CD4-positive, alpha-beta T cell (primary cell): ENCODE measurements at regions not wholly inside any gene's neighbourhood (a gene's known extent, or its start where the extent isn't known, plus 50 kb on each side); places are given as distances from the start of the nearest gene placed in this dataset.

Experiments used
- ATAC-seq: fragments of 200-7000 bp; cut with Tn5 transposase; one replicate; pipeline ENCODE4 v1.10.0; 2022; ENCODE audit warnings: mild to moderate bottlenecking; ENCODE audit not compliant: poor library complexity
- CTCF ChIA-PET: fragments of 350-600 bp; sonication (Branson Sonifier 250); formaldehyde crosslinking; loops from one replicate; lab custom pipeline; 2021; ENCODE audit warnings: antibody characterized with exemption, inconsistent platforms; lab: Charles Lee
- POLR2A ChIA-PET: fragments of 350-600 bp; sonication (Branson Sonifier 250); formaldehyde crosslinking; loops from one replicate; lab custom pipeline; 2021; ENCODE audit warnings: antibody characterized with exemption, inconsistent platforms; lab: Charles Lee
- DNase-seq, 14 experiments: peaks; one replicate each; pipeline ENCODE4 v3.0.0-alpha.2; 2013 to 2020; ENCODE audit warnings: mixed read lengths in 2 of 14
- H3K27ac ChIP-seq, 2 donors: one replicate each; pipeline versions ENCODE4 v1.5.1 to v1.7.0; 2013; ENCODE audit warnings: low read length in 2 of 2, low read depth in 1 of 2, mild to moderate bottlenecking in 1 of 2
- H3K27me3 ChIP-seq, 2 experiments: 1 replicate in 1 of 2; 2 replicates in 1 of 2; pipeline versions ENCODE4 v1.6.1 to v1.7.0; 2013; ENCODE audit warnings: low read length in 2 of 2, control low read depth in 1 of 2, mild to moderate bottlenecking in 1 of 2, moderate library complexity in 1 of 2; ENCODE audit not compliant: insufficient read depth in 2 of 2, control insufficient read depth in 1 of 2
- H3K36me3 ChIP-seq: one replicate; pipeline ENCODE4 v1.6.1; 2013; ENCODE audit warnings: low read length, control low read depth; ENCODE audit not compliant: insufficient read depth
- H3K4me1 ChIP-seq: one replicate; pipeline ENCODE4 v1.6.1; 2013; ENCODE audit warnings: low read length, control low read depth; ENCODE audit not compliant: insufficient read depth
- H3K4me3 ChIP-seq: one replicate; pipeline ENCODE4 v1.5.1; 2013; ENCODE audit warnings: mild to moderate bottlenecking, low read length, moderate library complexity
- H3K9me3 ChIP-seq, 2 experiments: 1 replicate in 1 of 2; 2 replicates in 1 of 2; pipeline versions ENCODE4 v1.6.1 to v1.7.0; 2013; ENCODE audit warnings: low read length in 2 of 2, mild to moderate bottlenecking in 2 of 2, control low read depth in 1 of 2, moderate library complexity in 1 of 2; ENCODE audit not compliant: control insufficient read depth in 1 of 2, insufficient read depth in 1 of 2
- H3K27ac Mint-ChIP-seq: one replicate; pipeline ENCODE4 v1.8.0; 2020; ENCODE audit warnings: mixed read lengths
- H3K27me3 Mint-ChIP-seq: one replicate; pipeline ENCODE4 v1.8.0; 2021; ENCODE audit warnings: mixed read lengths
- H3K36me3 Mint-ChIP-seq: one replicate; pipeline ENCODE4 v1.8.0; 2021; ENCODE audit warnings: low read depth, mixed read lengths
- H3K4me1 Mint-ChIP-seq: one replicate; pipeline ENCODE4 v1.8.0; 2021; ENCODE audit warnings: low read depth, mixed read lengths
- H3K4me3 Mint-ChIP-seq: one replicate; pipeline ENCODE4 v1.8.0; 2020; ENCODE audit warnings: mild to moderate bottlenecking, mixed read lengths
- H3K9me3 Mint-ChIP-seq: one replicate; pipeline ENCODE4 v1.8.0; 2020; ENCODE audit warnings: mixed read lengths
- intact Hi-C, 2 experiments: fragments of 100-400 bp; cut with DNase I in 1 of 2; cut with micrococcal nuclease in 1 of 2; formaldehyde crosslinking; loops; one replicate each; pipeline versions ENCODE4 v1.15.1 to v1.9.0; 2023 to 2025; cut with DNase I, micrococcal nuclease
- TF ChIP-seq, protein P1 (sequence below): fragments of 200-600 bp; IDR thresholded peaks from one replicate; pipeline ENCODE4 v1.8.0; 2022; ENCODE audit warnings: antibody characterized with exemption, mild to moderate bottlenecking

DNA sequence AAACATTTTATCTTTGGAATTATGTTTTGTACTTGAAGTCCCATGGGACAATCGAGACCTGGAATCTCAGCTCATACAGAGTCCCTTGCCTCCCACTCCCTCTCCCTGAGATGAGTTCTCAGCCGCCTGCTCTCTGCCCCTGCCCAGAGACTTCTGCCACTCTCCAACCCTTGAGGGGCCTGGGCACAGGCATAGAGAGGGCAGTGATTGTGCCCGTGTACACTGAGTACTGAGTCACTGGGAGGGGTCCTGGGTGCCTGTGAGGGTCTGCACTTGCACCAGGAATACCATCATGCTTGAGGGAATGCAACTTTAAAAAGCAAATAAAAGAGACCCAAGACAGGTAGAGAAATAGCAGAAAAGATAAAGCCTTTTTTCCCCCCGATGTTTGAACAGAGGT lies 453.8 kb upstream of the HS3ST5 start:
- H3K27ac Mint-ChIP-seq: no peak overlapping the region
- CTCF ChIA-PET: no interaction called here
- DNase-seq: no peak

DNA sequence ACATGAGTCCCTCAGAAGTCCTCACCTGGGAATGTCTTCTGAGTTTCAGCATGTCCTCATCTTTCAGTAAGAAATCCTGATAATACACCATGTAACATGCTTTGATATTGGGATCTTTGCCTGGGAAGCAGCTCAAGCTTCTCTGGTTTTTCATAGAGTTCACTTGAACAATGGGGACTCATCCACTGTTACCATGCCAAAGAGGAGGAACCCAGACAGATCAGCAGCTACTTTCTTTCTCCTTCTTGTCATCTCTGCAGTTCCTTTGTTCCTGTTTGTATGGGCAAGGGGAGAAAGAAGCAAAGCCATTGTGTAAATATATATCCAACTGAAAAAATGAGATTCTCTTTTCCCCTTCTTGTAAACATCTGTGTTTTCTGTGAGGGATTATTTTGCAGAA lies 450.6 kb upstream of the HS3ST5 start:
- Histone ChIP-seq H3K9me3 (no peaks in the 10 kb centered on the region), H3K27me3 (no peaks in the 10 kb centered on the region), H3K4me1 (no peaks in the 10 kb centered on the region), H3K4me3 (no peak overlapping the region), H3K27ac (no peak overlapping the region), H3K36me3 (no peaks in the 10 kb centered on the region)
- DNase-seq (no peak), ATAC-seq (no peak)
- Mint-ChIP-seq H3K36me3 (no peaks in the 10 kb centered on the region), H3K27ac (no peak overlapping the region), H3K9me3 (peaks cover 5% of the 10 kb centered on the region), H3K4me1 (no peaks in the 10 kb centered on the region), H3K27me3 (no peaks in the 10 kb centered on the region), H3K4me3 (no peak overlapping the region)
- intact Hi-C loops: no loop called here
- TF ChIP-seq, protein P1, sequence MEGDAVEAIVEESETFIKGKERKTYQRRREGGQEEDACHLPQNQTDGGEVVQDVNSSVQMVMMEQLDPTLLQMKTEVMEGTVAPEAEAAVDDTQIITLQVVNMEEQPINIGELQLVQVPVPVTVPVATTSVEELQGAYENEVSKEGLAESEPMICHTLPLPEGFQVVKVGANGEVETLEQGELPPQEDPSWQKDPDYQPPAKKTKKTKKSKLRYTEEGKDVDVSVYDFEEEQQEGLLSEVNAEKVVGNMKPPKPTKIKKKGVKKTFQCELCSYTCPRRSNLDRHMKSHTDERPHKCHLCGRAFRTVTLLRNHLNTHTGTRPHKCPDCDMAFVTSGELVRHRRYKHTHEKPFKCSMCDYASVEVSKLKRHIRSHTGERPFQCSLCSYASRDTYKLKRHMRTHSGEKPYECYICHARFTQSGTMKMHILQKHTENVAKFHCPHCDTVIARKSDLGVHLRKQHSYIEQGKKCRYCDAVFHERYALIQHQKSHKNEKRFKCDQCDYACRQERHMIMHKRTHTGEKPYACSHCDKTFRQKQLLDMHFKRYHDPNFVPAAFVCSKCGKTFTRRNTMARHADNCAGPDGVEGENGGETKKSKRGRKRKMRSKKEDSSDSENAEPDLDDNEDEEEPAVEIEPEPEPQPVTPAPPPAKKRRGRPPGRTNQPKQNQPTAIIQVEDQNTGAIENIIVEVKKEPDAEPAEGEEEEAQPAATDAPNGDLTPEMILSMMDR: no peak
- CTCF ChIA-PET: no interaction called here
- POLR2A ChIA-PET: no interaction called here

More for the DNA sequence above, 453.8 kb upstream of the HS3ST5 start:
- no peaks in the 10 kb centered on the region for H3K4me1 ChIP-seq
- TF ChIP-seq, protein P1: no peak
- H3K4me3 ChIP-seq: no peak overlapping the region
- H3K36me3 Mint-ChIP-seq: no peaks in the 10 kb centered on the region
- no peaks in the 10 kb centered on the region for H3K9me3 ChIP-seq
- H3K27me3 Mint-ChIP-seq: no peaks in the 10 kb centered on the region
- H3K36me3 ChIP-seq: no peaks in the 10 kb centered on the region
- no peak overlapping the region for H3K4me3 Mint-ChIP-seq
- POLR2A ChIA-PET: no interaction called here
- no peak overlapping the region for H3K27ac ChIP-seq
- ATAC-seq: no peak
- H3K27me3 ChIP-seq: no peaks in the 10 kb centered on the region
- peaks cover 3% of the 10 kb centered on the region for H3K9me3 Mint-ChIP-seq
- H3K4me1 Mint-ChIP-seq: no peaks in the 10 kb centered on the region
- intact Hi-C loops: no loop called here

DNA sequence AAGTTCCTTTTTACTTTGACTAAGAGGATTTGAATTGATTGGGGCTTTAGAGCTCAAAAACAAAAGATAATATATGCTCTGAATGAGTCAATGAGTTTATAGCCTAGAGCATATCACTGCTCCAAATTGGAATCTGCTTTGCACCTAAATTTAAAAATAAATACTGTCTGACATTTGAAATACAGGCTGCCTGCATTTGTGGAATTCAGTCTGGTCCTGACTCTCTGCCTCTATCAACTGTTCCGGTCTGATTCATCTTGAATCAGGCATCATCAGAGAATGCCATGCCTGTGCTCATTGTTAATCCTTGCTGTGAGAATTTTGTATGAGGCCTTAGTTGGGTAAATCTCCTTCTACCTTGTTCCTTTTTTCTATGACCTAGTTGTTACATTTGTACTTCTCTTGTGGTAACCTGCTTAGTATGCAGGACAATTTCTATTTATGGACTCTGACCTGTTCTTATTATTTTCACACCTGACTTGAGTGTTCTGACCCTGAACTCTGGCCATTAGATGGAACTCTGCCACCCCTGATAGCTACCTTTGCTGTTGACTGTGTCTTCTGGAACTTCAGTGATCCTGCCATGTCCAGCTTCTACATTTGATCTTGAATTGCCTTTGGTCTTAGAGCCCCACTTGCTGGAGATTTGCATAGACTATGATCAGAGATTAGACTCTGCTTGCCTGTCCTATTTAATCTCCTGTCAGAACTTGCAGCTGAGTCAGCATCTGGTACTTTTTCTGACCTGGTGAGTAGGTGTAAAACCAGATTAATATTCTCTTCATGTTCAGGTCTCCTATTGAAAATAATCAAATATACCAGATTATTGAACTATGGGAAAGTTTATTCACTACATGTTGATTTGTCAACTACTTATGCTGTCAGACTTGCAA lies 442.7 kb upstream of the HS3ST5 start:
- no peaks in the 10 kb centered on the region for H3K4me1 ChIP-seq
- no peaks in the 10 kb centered on the region for H3K27me3 Mint-ChIP-seq
- no peak overlapping the region for H3K27ac Mint-ChIP-seq
- no peak for ATAC-seq
- CTCF ChIA-PET: no interaction called here
- H3K4me3 Mint-ChIP-seq: no peak overlapping the region
- H3K4me3 ChIP-seq: no peak overlapping the region
- peaks cover 2% of the 10 kb centered on the region for H3K9me3 Mint-ChIP-seq
- H3K36me3 Mint-ChIP-seq: no peaks in the 10 kb centered on the region
- POLR2A ChIA-PET: no interaction called here
- H3K36me3 ChIP-seq: no peaks in the 10 kb centered on the region
- intact Hi-C loops: no loop called here
- no peak overlapping the region for H3K27ac ChIP-seq
- no peaks in the 10 kb centered on the region for H3K27me3 ChIP-seq
- DNase-seq: no peak
- H3K9me3 ChIP-seq: no peaks in the 10 kb centered on the region
- H3K4me1 Mint-ChIP-seq: no peaks in the 10 kb centered on the region
- TF ChIP-seq, protein P1: no peak
